DMS53 (cell line): ENCODE measurements at regions not wholly inside any gene's neighbourhood (a gene's known extent, or its start where the extent isn't known, plus 50 kb on each side); places are given as distances from the start of the nearest gene placed in this dataset.

Experiments
- DNase-seq: peaks from one replicate; lab custom pipeline; 2025; lab: John Stamatoyannopoulos, UW

DNA sequence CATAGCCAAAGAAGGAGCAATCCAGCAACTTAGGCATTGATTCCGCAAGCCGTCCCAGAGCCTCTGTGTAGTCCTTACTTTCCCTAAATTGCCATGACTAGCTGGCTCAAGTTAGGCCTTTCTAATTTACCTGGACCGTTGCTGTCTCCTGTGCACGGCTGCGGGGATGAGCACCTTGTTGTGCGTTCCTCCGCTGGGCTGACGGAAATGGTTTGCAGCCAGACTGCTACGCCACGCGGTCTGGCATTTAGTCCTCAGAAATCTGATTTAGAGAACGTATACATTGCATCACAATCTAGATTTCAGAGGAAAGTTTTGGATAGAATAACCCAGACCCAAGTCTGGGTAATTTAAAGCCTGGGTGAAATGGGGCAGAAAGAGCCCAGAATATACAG lies 133.2 kb upstream of the ARHGAP5 start:
- DNase-seq, result no peak

DNA sequence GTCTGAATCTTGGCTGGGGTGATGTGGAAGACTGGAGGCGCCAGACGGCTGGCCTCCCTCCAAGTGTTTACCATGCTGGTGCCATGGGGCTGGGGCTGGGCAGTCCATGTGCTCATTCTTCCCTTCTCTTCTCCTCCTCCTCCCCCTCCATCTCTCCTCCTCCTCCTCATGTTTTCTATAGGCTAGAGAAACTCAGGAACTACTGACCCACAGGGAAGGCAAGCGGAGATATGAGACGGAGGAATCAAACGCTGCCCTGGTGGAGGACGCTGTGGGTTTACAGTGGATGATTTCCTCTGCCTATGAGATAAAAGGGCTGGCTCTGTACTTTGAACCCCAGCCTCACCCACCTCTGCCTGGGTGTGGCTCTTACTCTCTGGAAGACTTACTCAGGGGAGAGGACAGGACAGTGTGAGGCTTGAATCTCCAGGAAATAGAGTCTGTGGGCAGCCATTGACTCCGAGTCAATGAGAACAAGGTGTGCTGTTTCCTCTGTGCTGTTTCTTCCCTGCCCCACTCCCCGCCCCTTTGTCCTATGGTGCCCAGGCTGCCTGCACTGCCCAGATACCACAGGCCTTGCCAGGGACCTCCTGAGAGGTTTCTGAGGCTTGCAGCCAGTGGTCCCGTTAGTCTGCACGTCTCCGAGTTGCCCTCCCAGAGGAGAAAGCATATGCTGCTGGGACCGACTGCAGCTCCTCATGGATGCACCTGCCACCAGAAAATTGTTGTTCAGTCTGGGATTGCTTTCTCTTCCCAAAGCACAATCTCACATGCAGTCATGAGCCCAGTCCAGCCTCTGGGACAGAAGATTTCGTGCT lies 132.6 kb upstream of the ARHGAP5 start:
- DNase-seq, result peak; percentile 55

DNA sequence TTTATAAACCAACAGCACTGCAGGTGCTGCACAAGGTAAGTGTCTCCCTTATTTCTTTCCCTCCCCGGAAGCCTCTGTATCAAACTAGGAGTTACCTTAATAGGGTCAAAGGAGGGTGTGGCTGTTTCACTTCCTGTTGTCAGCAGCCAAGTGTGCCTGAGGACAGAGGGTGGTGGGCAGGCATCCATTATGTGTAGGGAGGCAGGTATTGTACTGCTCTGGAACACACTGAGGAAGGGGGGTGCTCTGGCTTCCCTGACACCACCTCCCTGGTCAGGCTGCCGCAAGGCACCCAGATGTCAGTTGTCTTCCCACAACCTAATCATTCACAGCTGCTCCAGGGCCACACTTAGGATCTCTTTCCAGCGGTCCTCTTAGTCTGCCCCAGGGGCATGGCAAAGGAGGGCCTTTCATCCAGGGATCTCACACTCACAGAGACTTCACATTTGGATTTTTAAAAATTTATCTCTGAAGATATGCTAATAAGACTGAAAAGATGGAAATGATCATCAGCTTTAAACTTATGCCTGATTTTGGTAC lies 132.0 kb upstream of the ARHGAP5 start:
- DNase-seq, result peak; percentile 75

DNA sequence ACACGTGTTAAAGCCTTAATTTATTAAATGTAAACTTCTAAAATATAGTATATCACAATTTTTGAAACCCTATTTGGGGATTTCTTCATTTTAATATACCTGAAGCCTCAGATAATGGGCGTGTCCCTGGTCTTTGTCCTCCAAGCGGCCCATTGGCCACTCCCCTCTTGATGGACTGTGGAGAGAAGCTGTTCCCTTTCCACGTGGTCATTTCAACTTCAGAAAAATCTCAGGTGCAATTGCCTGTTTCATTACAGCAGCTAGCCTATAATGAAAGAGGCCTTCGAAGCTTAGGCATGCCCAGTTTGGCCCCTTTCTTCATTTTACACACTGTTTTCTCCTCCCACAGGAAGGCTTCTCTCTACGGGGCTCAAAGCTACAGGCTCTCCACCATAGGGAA lies 131.4 kb upstream of the ARHGAP5 start:
- no peak for DNase-seq

DNA sequence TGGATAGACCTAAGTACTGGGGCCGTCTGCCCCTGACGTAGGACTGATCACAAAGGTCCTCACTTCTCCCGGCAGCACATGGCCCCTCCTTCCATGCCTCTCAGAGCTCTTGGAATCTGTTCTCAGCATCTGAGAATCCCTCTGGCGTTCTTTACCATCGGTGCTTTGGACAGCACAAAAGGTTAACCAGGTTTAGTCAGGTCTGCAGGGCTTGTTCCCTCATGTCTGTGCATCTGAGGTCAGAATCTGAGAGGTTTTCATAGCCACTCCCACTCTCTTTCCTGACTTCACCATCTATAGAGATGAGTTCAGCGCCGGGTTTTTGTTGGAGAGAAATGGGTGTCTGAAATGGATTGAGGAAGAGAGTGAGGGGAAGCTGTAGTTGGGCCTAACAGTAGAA lies 130.0 kb upstream of the ARHGAP5 start:
- no peak for DNase-seq

DNA sequence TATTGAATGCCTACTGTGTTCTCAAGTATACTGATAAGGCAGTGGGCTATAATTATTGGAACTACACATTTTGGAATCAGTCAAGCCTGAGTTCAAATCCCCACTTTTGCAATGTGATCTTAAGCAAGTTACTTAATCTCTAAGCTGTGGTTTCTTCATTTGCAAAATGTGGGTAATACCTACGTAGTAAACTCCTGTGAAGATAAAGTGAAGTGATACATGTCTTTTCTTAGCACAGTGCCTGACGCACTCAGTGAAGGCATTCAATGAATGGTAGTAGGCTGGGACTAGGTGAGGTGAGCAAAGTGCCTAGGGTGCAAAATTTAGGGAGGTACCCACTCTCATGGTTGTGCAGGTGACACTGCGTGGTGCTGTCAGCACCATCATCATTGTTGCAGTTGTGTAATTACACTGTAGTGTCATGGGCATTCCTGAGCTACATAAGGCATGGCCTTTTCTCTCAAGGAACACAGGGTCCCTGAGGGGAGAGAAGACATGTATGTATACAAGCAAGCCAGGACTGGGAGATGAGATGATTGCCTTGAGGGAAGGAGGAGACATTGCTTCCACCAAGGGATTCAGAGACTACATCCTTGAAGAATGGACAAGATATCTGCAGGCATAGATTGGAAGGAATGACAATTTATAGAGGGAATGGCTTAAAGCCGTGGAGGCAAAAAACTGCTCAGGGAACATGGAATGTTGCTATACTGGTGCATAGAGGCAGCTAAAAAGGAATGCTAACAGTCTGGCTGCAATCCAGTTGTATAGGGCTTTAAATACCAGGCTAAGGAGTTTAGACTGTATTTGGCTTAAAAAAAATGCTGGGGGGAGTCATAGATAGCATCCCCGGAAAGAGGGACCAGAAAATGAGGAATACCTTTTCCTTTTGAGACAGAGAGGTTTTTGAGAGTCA lies 129.2 kb upstream of the ARHGAP5 start:
- no peak for DNase-seq

DNA sequence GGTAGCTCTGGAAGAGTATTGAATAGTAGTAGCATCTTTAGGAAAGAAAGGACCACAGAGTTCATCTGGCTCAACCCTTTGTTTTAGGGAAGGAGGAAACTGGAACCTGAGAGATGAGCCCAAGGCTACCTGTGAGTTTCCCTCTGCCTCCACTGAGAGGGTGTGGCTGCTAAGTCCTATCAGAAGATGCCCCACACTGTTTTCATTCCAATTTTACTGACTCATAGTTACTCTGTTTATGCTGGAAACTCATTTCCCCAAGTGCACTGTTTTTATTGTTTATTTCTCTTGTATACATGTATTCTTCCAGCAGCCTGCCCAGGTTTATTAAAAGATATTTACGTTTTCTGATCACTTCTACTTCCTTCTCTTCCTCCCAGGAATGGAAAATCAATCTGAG lies 127.4 kb upstream of the ARHGAP5 start:
- no peak for DNase-seq

DNA sequence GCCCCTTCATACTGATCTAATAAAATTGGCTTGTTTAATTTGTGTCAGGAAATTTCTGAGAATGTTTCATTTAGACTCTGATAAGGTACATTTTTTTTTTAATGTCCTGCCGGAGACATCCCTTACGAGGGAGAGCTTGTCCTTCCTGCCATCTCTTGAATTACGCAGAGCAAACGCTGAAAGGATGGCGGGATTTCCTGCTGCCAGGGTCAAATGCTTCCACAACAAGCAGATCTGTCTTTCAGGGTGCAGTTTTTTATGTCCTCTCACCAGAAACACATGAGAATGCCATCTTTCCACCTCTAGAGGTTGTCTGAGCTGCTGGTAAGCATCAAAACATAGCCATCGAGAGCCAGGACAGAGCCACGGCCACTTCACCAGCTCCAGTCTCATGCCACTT lies 126.8 kb upstream of the ARHGAP5 start:
- DNase-seq, result no peak

DNA sequence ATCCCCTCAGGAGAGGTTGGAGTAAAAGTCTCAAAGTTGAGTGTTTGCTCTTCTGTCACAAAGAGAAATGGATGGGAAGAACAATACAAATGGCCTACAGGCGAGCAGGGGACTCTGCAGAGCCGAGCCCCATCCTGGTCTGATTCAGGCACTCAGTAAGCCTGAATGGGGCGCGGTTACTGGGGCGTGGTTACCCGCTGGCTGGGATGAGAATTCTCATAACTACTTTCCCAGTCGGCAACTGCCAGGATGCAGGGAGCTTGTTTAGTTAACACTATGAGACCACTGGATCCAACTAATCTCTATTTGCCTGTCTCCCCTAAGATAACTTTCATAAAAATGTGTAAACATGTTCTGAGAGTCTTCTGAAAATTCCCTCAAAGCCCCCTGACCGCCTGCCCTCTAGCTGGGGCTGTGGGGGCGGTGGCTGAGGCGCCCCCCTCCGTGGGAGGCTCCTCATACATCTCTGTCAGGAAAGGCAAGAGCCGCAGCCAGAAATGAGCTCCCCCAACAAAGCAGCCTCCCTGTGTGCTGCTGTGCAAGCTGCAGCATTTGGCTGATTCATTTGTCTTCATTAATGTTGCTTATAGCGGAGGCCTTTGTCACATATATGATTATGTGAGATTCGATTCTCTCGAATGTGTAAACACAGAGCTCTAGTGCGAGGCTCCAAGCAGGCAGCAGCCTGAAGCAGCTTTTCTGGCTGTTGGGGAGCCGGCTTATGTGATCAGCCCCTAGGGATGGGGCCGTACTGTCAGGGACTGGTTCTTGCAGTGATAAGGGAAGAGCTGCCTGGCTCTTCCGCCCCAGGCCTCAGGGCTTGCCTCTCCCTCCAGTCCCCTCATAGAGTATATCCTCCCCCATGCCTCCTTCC lies 126.1 kb upstream of the ARHGAP5 start:
- no peak for DNase-seq

DNA sequence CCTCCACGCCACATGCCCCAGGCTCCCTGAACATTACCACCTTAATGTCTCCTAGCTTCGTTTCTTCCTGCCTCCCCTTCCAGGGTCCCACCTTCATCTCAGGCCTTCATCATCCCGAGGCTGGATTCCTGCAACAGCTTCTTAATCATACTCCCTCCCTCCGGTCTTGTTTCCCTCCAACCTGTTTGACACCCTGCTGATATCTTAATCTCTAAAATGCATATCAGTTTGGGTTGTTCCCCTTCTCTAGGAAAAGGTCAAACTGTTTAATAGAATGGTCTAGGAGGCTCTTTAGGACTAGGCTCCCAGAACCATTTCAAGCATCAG lies 125.5 kb upstream of the ARHGAP5 start:
- no peak for DNase-seq

DNA sequence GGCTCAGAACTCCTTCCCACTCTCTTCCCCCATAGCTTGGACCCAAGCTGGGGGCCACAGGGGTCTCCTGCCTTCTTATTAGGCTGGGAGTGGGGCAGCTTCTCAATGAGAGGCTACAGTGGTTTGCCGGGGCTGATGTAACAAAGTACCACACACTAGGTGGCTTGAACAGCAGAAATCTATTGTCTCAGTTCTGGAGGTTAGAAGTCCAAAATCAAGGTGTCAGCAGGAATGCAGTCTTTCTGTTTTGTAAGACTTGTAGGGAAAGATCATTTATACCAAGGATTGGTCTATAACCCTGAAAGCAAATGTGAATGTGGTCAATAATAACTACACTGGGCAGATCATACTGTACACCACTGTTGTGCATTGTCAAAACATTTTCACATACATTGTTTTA lies 124.5 kb upstream of the ARHGAP5 start:
- no peak for DNase-seq

DNA sequence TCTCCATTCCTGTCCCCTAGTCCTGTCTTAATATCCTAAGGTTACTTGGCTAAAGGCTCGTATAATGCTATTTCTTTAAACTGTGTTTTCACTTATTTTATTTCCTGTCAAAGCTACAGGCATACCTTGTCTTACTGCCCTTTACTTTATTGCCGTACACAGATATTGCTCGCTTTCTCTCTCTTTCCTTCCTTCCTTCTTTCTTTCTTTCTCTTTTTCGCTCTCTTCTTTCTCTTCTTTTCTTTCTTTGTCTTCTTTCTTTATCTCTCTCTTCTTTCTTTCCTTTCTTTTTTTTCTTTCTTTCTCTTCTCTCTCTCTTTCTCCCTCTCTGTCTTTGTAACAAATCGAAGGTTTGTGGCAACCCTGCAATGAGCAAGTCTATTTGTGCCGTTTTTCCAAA lies 123.9 kb upstream of the ARHGAP5 start:
- no peak for DNase-seq

DNA sequence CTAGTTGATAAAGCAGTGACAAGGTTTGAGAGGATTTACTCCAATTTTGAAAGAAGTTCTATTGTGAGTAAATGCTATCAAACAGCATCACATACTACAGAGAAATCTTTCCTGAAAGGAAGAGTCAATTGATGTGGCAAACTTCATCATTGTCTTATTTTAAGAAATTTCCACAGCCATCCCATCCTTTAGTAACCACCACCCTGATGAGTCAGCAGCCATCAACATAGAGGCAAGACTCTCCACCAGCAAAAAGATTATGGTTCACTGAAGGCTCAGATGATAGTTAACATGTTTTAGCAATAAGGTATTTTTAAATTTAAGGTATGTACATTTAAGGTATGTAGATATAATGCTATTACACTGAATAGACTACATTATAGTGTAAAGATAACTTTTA lies 122.1 kb upstream of the ARHGAP5 start:
- DNase-seq, result no peak

DNA sequence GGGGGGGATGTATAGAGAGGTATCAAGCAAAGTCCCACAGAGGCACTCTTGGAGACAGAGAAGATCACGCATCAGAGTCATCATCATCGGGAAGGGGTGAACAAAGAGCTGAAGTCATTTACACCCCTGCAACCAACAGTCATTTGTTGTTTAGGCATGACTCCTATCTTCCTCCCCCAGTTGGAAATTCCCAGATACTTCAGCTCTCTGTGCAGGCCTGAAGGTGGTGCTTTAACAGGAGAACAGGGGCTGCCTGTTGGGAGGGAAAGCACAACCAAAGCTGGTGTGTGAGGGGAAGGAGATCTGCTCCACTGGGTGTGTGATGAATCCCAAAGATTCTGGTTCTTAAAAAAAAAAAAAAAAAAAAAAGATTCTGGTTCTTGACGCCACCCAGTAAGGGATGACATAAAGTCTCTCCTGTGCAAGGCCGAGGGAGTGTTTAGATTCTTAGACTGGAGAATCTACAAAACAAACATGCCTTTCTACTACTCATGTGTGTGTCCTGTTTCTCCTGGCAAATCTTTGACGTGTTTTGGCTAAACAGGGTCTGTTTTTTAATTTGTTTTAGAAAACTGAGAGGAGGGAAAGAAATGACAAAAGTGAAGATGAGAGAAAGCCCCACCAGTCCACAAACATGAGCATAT lies 121.0 kb upstream of the ARHGAP5 start:
- no peak for DNase-seq

DNA sequence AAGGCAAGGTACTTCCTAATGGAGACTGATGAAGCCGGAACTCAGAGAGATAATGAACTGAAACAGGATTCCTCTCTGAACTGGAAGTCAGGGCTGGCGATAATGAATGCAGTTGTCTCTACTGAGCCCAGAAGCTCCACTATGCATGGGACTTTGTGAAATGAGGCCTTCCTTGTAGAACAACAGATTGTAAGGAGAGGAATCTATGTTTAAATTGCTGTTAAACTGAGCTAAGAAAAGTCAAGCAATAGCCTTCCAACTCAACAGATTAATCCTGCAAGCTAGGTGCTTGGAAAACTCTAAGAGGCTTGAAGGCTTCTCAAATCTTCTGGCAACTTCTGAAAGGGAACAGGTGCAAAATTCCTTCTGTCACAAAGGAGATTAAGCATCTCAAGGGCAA lies 119.5 kb upstream of the ARHGAP5 start:
- no peak for DNase-seq

DNA sequence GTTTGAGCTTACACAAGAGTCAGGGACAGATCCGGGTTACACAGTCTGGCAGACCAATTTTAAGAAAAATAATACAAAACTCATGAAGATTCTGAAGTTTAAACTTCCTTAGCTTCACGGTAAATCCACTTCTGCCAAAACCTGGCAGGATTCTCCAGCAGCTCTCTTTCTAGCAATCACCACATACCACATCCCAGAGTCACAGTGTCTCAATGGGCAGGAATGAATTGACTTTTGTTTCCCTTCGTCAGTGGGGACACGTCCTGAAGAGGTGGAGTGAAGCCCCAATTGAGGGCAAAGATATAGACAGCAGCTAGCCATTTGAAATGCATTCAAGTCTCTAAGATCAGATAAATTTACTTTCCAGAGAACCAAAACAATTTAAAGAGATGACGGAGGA lies 117.1 kb upstream of the ARHGAP5 start:
- DNase-seq, result no peak

DNA sequence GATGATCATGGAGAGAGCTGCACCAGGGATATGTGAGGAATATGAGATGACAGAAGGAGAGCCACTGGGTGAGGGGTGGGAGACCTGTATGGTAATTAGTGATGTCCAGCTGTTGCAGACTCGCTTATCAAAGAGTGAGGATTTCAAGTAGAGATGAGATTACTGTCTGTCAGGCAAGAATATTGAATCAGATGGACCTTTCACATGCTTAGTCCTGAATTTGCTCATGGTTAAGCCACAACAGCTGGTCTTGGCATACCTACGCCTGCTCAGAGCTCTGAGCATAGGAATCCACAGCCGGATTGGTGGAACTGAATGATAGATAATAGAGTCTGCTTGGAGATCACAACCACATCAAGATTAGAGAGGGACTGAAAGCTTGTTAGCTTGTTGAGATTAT lies 115.2 kb upstream of the ARHGAP5 start:
- DNase-seq, result no peak

DNA sequence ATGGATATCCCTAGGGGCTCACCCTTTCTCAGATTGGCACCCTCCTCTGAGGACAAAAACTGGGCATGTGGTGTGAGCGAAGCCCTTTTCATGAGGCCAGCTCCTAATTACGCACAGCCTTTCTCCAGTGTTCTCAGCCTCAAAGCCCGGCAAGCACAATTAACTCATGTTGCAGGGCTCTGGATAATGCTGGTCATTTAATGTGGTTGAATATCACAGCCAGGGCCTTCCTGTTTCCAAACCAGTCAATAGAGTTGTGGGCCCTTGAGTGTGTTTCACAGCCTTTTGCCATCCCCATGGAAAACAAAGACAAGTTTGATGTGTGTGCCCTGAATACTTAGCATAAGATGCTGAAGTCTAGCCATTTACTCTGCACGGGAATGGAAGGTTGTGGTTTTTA lies 114.2 kb upstream of the ARHGAP5 start:
- DNase-seq, result no peak

DNA sequence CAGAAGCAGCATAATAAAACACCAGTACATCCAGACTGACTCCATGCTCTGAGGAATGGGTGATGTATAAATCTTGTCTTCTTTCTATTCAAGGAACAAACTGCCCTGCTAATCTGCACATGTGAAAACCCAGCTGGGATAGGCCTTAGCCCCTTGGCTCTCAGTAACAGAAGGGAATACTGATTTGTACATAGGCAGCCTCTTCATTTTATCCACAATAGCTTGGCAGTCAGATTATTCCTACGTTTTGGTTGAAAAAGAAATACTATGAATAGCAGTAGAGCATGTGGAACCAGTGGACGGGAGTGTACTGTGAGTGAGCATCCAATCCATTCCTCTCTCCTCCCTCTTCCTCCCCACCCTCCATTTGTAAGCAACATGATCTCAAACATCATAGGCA lies 113.5 kb upstream of the ARHGAP5 start:
- DNase-seq, result no peak

DNA sequence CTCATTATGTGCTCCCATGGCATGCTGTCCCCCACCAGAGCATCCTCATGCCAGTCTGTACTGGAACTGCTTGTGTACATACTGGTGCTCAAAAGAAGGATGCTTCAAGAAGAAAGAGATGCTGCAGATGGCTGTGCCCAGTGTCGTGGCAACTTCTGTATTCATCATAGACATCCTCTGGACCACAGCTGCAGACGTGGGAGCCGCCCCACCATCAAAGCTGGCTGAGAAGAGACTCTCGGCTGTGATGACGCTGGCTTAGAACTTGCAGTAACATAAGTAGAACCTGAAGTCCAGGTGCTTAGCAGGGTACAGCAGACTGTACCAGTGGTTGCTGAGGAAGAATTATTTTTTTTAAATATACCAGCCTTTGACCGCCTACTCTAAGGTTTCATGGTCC lies 112.6 kb upstream of the ARHGAP5 start:
- DNase-seq, result no peak

DNA sequence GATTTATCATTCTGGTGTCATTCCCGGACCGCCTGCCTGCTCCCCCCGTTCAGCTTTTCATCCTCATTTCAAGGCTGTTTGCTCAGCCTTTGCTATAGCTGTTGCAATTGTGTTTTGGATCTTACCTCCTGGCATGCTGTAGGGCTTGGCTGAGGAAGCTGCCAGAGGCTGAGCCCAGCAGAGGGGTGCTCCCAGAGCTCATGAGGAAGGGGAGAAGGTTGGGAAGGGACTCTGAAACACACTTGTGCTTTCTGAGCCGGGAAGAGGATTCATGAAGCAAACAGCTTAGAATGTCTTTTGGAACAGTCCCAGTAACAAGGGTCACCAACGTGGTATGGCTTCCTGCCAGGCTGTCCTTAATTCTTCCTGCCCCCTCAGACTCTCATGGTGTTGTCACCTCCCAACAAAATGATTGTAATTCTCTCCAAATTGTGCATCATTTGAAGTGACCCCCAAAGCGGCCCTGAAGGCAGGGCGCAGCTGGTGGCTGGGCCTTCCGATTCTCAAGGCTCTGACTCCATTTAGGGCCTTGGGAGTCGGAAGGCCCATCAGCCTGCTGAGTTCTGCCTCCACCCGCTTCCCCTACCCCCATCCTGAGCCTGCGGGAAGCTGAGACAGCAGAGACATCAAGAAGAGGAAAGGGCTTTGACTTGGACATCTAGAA lies 111.9 kb upstream of the ARHGAP5 start:
- DNase-seq, result no peak
